ENCODE measurements at regions not wholly inside any gene's neighbourhood (a gene's known extent, or its start where the extent isn't known, plus 50 kb on each side); places are given as distances from the start of the nearest gene placed in this dataset.
"Not testable (repeated sequence)": the region's sequence is repeated elsewhere in the genome, so short reads cannot be mapped to it uniquely, and the experiment has no call there.

DNA sequence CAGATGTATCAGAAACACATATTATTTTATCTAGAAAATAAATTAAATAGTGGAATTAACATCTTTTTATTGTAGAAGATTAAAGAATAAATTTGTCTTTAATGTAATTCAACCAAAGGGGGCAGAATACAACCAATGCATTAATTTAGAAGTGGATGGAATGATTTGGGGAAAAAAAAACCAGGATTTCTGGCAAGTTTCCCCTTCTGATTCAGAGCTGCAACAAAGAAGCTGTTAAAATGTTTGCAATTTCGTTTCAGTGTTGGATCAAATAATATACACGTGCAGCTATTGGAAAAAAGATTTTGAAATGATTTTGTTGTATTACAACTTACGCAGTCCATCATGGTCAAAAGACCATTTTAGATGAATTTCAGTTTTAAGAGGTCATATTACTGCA is 71.6 kb upstream of the ZNF280D start:
- H3K27ac Mint-ChIP-seq: no peak overlapping the region
- ATAC-seq (replicated peaks in 1 of 2) (no peak), DNase-seq (no peak)
- H3K4me1 Mint-ChIP-seq (ENCODE audit: low read depth): peaks cover 5% of the 10 kb centered on the region
- no peaks in the 10 kb centered on the region for H3K27me3 Mint-ChIP-seq (ENCODE audit: low read depth)
- peaks cover 5 to 6% of the 10 kb centered on the region in 2 donors for H3K9me3 Mint-ChIP-seq
- H3K4me3 Mint-ChIP-seq: no peak overlapping the region
- H3K36me3 Mint-ChIP-seq (ENCODE audit: insufficient read depth in 2 of 2): peaks cover 2 to 15% of the 10 kb centered on the region in 2 donors

DNA sequence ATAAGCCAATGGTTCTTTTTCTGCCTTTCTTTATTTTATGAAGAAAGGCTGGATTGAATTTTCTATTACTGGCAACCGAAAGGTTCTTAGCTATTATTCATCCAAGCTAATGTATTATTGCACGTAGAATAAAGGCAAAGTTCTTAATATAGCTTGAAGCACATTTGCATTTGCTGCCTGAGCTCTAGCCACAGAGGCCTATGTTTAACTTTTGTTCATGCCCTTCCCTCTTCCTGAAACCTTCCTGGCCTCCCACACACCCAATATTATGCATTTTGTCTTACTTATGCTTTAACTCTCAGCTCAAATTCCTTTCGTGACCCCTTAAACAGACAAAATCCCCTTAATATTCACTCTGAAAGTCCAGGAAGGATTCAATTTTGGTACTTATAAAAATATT is 71.0 kb upstream of the ZNF280D start:
- no peak for DNase-seq
- no peak overlapping the region for H3K27ac Mint-ChIP-seq
- H3K27me3 Mint-ChIP-seq (ENCODE audit: low read depth): no peaks in the 10 kb centered on the region
- ATAC-seq (replicated peaks in 1 of 2): no peak
- H3K4me3 Mint-ChIP-seq: no peak overlapping the region
- peaks cover 2 to 15% of the 10 kb centered on the region in 2 donors for H3K36me3 Mint-ChIP-seq (ENCODE audit: insufficient read depth in 2 of 2)
- peaks cover 5% of the 10 kb centered on the region in 2 donors for H3K9me3 Mint-ChIP-seq
- peaks cover 5% of the 10 kb centered on the region for H3K4me1 Mint-ChIP-seq (ENCODE audit: low read depth)

DNA sequence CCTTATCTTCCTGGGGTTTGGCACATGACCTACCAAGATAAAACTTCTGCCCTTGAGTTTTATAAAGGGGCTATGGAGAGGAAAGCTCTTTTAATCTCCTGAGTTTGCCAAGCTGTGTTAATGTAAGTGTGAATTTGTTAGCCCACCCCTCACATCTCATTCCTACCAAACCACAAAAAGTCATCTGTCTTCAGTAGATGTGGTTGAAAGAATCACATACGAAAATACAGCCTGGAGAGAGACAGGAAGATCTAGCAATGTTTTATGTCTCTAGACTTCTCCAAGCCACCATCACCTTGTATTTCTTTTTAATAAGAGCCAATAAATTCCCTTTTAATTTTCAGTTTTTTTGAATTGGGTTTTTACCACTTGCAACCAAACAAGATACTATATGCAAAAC is 68.9 kb upstream of the ZNF280D start:
- no peaks in the 10 kb centered on the region for H3K27me3 Mint-ChIP-seq (ENCODE audit: low read depth)
- H3K27ac Mint-ChIP-seq: no peak overlapping the region
- no peak for DNase-seq
- no peaks in the 10 kb centered on the region for H3K36me3 Mint-ChIP-seq (ENCODE audit: insufficient read depth in 2 of 2)
- ATAC-seq (replicated peaks in 1 of 2): no peak
- H3K4me1 Mint-ChIP-seq (ENCODE audit: low read depth): peaks cover 13% of the 10 kb centered on the region
- no peaks in the 10 kb centered on the region for H3K9me3 Mint-ChIP-seq
- no peak overlapping the region for H3K4me3 Mint-ChIP-seq

DNA sequence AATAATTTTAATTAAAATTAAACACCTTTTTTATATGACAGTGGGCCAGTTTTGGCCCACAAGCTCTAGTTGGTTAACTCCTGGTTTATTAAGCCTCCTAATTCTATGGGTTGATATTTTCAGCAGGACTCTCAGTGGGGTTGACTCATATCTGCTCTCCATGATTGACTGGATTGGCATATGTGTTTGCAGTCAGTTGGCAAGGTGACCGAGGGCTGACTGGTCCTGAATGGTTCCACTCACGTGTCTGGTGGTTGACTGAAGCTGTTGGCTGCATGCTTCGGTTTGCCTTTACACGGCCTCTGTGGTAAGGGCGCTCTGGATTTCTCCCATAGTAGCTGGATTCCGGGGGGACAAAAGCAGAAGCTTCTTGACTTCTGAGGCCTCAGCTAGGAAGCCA is 65.3 kb upstream of the ZNF280D start:
- no peaks in the 10 kb centered on the region for H3K36me3 Mint-ChIP-seq (ENCODE audit: insufficient read depth in 2 of 2)
- no peaks in the 10 kb centered on the region for H3K27me3 Mint-ChIP-seq (ENCODE audit: low read depth)
- no peaks in the 10 kb centered on the region for H3K9me3 Mint-ChIP-seq
- peak overlapping the region; percentile 32 for H3K27ac Mint-ChIP-seq
- ATAC-seq (replicated peaks in 1 of 2) (peak; percentile 94 to 99), DNase-seq (peak; percentile 53 to 62)
- H3K4me3 Mint-ChIP-seq: peak overlapping the region in 1 of 2 donors; percentile 26
- peaks cover 7% of the 10 kb centered on the region for H3K4me1 Mint-ChIP-seq (ENCODE audit: low read depth)

DNA sequence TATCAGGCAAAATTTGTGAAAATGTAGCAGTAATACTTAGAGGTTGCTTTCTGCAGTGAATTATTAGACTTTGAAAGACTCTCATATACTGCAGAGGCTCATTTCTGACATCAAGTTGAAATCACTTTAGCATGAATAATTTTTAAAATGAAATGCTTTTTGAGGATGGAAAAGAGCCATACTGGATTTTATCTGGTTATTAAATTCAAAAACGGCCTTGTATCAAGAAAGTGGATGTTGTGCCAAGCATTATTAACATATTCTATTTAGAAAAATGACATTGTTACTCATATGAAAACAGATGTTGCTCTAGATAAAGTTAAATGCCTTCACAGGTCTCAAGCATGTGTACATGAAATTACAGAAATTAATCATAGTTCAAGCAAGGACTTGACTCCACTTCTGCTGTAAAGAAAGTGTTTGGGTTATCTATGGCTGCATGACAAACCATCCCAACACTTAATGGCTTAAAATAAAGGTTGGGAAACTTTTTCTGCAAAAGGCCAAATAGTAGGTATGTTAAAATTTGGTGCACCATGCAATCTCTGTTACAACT is 64.5 kb upstream of the ZNF280D start:
- Mint-ChIP-seq H3K27me3 (ENCODE audit: low read depth) (peaks cover 8% of the 10 kb centered on the region), H3K36me3 (ENCODE audit: insufficient read depth in 2 of 2) (peaks cover 3 to 6% of the 10 kb centered on the region in 2 donors), H3K4me3 (no peak overlapping the region), H3K9me3 (peaks cover 2 to 3% of the 10 kb centered on the region in 2 donors), H3K27ac (no peak overlapping the region), H3K4me1 (ENCODE audit: low read depth) (peaks cover 7% of the 10 kb centered on the region)
- DNase-seq (no peak), ATAC-seq (replicated peaks in 1 of 2) (peak in 1 of 2 donors; percentile 31)

DNA sequence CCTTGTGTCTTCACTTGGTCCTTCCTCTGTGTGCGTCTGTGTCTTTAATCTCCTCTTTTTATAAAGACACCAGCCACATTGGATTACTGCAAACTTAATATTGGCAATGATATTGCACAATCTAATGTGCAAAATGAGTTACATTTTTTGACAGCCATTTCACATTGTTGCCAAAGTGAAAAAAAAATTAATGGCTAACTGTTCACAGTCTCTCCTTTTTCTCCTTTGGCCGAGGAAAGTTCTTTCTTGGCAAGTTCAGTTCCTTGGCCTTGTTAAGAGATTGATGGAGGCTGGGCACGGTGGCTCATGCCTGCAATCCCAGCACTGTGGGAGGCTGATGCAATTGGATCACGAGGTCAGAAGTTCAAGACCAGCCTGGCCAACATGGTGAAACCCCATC is 62.2 kb upstream of the ZNF280D start:
- no peak overlapping the region for H3K27ac Mint-ChIP-seq
- H3K36me3 Mint-ChIP-seq (ENCODE audit: insufficient read depth in 2 of 2): peaks cover 4 to 6% of the 10 kb centered on the region in 2 donors
- H3K4me1 Mint-ChIP-seq (ENCODE audit: low read depth): peaks cover 7% of the 10 kb centered on the region
- H3K9me3 Mint-ChIP-seq: peaks cover 5 to 12% of the 10 kb centered on the region in 2 donors
- no peak for DNase-seq
- peaks cover 14% of the 10 kb centered on the region for H3K27me3 Mint-ChIP-seq (ENCODE audit: low read depth)
- ATAC-seq (replicated peaks in 1 of 2): no peak
- H3K4me3 Mint-ChIP-seq: no peak overlapping the region

DNA sequence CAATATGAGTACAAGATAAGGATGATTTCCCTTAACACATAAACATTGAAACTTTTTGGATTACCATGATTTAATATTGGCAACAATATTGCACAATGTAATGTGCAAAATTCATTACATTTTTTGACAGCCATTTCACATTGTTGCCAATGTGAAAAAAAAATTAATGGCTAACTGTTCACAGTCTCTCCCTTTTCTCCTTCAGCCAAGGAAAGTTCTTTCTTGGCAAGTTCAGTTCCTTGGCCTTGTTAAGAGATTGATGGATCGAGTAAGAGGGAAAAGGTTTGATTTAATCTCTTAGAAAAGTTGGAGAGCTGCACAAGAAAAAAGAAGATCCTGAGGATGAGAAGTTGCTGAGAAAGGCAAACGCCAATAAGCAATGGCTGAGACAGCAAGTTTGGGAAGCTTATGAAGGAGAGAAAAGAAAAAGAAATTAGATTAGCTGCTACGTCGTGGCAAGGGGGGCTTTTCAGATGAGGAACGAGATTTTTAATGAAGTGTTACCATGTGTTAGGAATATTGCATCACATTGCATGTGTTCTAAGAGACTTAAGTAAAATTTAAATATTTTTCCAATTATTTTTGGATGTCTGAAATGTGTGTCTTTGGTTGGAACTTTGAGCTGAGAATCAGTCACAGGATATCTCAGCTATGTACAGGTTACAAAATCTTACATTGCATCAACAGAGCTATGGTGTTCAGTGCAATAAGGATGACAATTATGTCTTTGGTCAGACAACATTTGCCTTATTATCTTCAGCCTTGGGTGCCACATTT is 61.4 kb upstream of the ZNF280D start:
- H3K36me3 Mint-ChIP-seq (ENCODE audit: insufficient read depth in 2 of 2): peaks cover 5 to 6% of the 10 kb centered on the region in 2 donors
- H3K9me3 Mint-ChIP-seq: peaks cover 5 to 12% of the 10 kb centered on the region in 2 donors
- peaks cover 7% of the 10 kb centered on the region for H3K4me1 Mint-ChIP-seq (ENCODE audit: low read depth)
- no peak for DNase-seq
- ATAC-seq (replicated peaks in 1 of 2): no peak
- peaks cover 14% of the 10 kb centered on the region for H3K27me3 Mint-ChIP-seq (ENCODE audit: low read depth)
- no peak overlapping the region for H3K27ac Mint-ChIP-seq
- H3K4me3 Mint-ChIP-seq: no peak overlapping the region

DNA sequence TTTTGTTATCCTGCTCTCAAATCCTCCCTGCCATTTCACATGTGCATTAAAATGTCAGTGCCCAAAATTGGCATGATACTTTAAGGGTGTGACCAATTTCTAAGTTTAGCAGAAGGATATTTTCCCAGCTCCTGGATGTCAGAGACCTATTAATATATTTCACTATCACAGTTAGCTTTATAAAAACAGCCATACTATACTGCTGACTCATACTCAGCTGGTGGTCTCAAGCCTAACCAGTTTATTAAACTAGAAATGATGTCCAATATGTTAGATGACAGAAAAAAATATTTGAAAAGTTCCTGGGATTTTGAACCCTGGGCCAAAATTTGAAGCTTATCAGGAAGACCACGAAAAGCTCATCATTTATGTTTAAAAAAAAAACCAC is 60.9 kb upstream of the ZNF280D start:
- no peak overlapping the region for H3K4me3 Mint-ChIP-seq
- H3K27ac Mint-ChIP-seq: no peak overlapping the region
- H3K36me3 Mint-ChIP-seq (ENCODE audit: insufficient read depth in 2 of 2): peaks cover 7% of the 10 kb centered on the region in 2 donors
- peaks cover 7 to 14% of the 10 kb centered on the region in 2 donors for H3K9me3 Mint-ChIP-seq
- H3K4me1 Mint-ChIP-seq (ENCODE audit: low read depth): peaks cover 6% of the 10 kb centered on the region
- DNase-seq (no peak), ATAC-seq (replicated peaks in 1 of 2) (no peak)
- H3K27me3 Mint-ChIP-seq (ENCODE audit: low read depth): peaks cover 14% of the 10 kb centered on the region

DNA sequence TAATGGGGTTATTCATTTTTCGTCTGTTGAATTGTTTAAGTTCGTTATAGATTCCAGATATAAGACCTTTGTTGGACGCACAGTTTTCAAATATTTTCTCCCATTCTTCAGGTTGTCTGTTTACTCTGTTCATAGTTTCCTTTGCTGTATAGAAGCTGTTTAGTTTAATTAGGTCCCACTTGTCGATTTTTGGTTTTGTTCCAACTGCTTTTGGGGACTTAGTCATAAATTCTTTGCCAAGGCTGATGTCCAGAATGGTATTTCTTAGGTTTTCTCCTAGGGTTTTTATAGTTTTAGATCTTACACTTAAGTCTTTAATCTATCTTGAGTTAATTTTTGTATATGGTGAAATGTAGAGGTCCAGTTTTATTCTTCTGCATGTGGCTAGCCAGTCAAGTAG is 58.9 kb upstream of the ZNF280D start:
- peaks cover 8% of the 10 kb centered on the region for H3K4me1 Mint-ChIP-seq (ENCODE audit: low read depth)
- ATAC-seq (replicated peaks in 1 of 2): no peak
- no peak overlapping the region for H3K4me3 Mint-ChIP-seq
- H3K27me3 Mint-ChIP-seq (ENCODE audit: low read depth): peaks cover 14% of the 10 kb centered on the region
- H3K36me3 Mint-ChIP-seq (ENCODE audit: insufficient read depth in 2 of 2): peaks cover 12 to 16% of the 10 kb centered on the region in 2 donors
- H3K9me3 Mint-ChIP-seq: peaks cover 13 to 18% of the 10 kb centered on the region in 2 donors
- H3K27ac Mint-ChIP-seq: no peak overlapping the region
- no peak for DNase-seq

DNA sequence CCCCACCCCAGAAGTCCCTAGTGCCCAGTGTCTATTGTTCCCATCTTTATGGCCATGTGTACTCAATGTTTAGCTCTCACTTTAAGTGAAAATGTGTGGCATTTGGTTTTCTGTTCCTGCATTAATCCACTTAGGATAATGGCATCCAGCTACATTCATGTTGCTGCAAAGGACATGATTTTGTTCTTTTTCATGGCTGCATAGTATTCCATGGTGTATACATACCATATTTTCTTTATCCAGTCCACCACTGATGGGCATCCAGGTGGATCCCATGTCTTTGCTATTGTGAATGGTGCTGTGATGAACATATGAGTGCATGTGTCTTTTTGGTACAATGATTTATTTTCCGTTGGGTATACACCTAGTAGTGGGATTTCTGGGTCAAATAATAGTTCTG is 58.2 kb upstream of the ZNF280D start:
- not testable (repeated sequence) for H3K4me3 Mint-ChIP-seq; DNase-seq; H3K27ac Mint-ChIP-seq; ATAC-seq (replicated peaks in 1 of 2)
- Mint-ChIP-seq H3K4me1 (ENCODE audit: low read depth) (peaks cover 15% of the 10 kb centered on the region), H3K27me3 (ENCODE audit: low read depth) (peaks cover 14% of the 10 kb centered on the region), H3K9me3 (peaks cover 13 to 18% of the 10 kb centered on the region in 2 donors), H3K36me3 (ENCODE audit: insufficient read depth in 2 of 2) (peaks cover 14 to 19% of the 10 kb centered on the region in 2 donors)

DNA sequence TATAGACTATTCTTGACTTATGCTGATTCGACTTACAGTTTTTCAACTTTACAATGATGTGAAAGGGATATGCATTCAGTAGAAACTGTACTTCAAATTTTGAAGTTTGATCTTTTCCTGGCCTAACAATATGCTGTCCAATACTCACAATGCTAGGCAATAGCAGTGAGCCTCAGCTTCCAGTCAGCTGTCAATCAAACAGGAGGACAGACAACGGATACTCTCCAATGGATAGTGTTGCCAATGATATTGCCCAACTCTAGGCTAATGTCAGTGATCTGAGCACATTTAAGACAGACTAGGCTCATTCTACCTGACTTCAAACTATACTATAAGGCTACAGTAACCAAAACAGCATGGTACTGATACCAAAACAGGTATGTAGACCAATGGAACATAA is 55.0 kb upstream of the ZNF280D start:
- DNase-seq: no peak
- ATAC-seq (replicated peaks in 1 of 2): no peak
- peaks cover 12% of the 10 kb centered on the region for H3K27me3 Mint-ChIP-seq (ENCODE audit: low read depth)
- H3K4me1 Mint-ChIP-seq (ENCODE audit: low read depth): peaks cover 17% of the 10 kb centered on the region
- H3K27ac Mint-ChIP-seq: no peak overlapping the region
- peaks cover 14 to 18% of the 10 kb centered on the region in 2 donors for H3K36me3 Mint-ChIP-seq (ENCODE audit: insufficient read depth in 2 of 2)
- peaks cover 13 to 19% of the 10 kb centered on the region in 2 donors for H3K9me3 Mint-ChIP-seq
- no peak overlapping the region for H3K4me3 Mint-ChIP-seq

DNA sequence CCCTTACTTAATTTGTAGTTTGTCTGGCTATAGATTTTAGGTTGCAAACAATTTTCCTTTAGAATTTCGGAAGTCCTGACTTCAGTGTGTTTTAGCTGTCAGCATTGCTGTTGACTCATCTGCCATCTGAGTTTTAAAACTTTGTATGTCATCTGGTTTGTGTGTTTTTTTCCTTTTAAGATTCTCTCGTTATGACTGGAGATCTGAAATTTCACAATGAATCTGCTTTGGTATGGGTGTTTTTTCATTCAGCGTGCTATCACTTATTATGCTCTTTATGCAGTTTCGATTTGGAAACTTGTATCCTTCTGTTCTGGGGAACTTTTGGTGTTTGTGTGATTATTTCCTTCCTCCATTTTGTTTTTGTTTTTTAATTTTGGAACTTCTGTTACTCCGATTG is 53.7 kb upstream of the ZNF280D start:
- no peaks in the 10 kb centered on the region for H3K27me3 Mint-ChIP-seq (ENCODE audit: low read depth)
- no peak for DNase-seq
- H3K4me3 Mint-ChIP-seq: peak overlapping the region; percentile 3 to 53
- H3K4me1 Mint-ChIP-seq (ENCODE audit: low read depth): peaks cover 17% of the 10 kb centered on the region
- ATAC-seq (replicated peaks in 1 of 2): peak; percentile 93 to 95
- H3K9me3 Mint-ChIP-seq: peaks cover 11 to 14% of the 10 kb centered on the region in 2 donors
- peaks cover 10 to 13% of the 10 kb centered on the region in 2 donors for H3K36me3 Mint-ChIP-seq (ENCODE audit: insufficient read depth in 2 of 2)
- H3K27ac Mint-ChIP-seq: peak overlapping the region; percentile 16

DNA sequence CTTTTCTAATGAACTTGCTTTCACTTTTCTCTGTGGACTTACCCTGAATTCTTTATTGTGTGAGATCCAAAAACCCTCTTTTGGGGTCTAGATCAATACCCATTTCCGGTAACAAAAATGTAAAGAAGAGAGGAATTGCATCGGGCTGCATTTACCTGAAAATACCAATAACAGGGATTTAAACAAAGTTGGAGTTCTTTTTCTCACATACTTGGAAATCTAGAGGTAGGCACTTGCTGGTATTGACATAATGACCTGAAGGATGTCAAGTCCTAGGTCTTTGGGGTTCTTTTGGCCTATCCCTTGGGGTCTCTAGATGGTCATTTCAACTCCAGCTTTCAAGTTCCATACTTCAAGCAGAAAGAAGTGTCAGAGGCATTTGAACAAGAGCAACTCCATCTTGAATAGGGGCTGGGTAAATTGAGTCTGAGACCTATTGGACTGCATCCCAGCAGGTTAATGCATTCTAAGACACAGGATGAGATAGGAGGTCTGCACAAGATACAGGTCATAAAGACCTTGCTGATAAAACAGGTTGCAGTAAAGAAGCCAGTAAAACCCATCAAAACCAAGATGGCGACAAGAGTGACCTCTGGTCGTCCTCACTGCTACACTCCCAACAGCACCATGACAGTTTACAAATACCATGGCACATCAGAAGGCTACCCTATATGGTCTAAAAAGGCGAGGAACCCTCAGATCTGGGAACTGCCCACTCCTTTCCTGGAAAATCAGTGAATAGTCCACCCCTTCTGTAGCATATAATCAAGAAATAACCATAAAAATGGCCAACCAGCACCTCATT is 50.8 kb upstream of the ZNF280D start:
- peaks cover 27% of the 10 kb centered on the region for H3K4me1 Mint-ChIP-seq (ENCODE audit: low read depth)
- no peak overlapping the region for H3K4me3 Mint-ChIP-seq
- H3K27me3 Mint-ChIP-seq (ENCODE audit: low read depth): peaks cover 13% of the 10 kb centered on the region
- H3K27ac Mint-ChIP-seq: no peak overlapping the region
- DNase-seq: no peak
- ATAC-seq (replicated peaks in 1 of 2): no peak
- H3K36me3 Mint-ChIP-seq (ENCODE audit: insufficient read depth in 2 of 2): peaks cover 11 to 21% of the 10 kb centered on the region in 2 donors
- H3K9me3 Mint-ChIP-seq: peaks cover 6 to 11% of the 10 kb centered on the region in 2 donors

All from activated T-cell treated with anti-CD3 and anti-CD28 coated beads, Interleukin-2, amount 50 U/mL, for 72 hours (primary cell).